AG20443 (cell line): ENCODE measurements at regions not wholly inside any gene's neighbourhood (a gene's known extent, or its start where the extent isn't known, plus 50 kb on each side); places are given as distances from the start of the nearest gene placed in this dataset.

Source experiments
- DNase-seq: peaks from one replicate; pipeline ENCODE4 v3.0.0; 2012; ENCODE audit warnings: low spot score, mixed read lengths

- no peak for DNase-seq
These were observed 269.9 kb downstream of the MTRR start for GRCh38 chr5:8138884-8139283.

GRCh38 chr5:8150791-8151190 lies 281.8 kb downstream of the MTRR start:
- DNase-seq, result no peak

GRCh38 chr5:8156706-8157105 lies 287.8 kb downstream of the MTRR start:
- no peak for DNase-seq

- no peak for DNase-seq
These were observed 288.4 kb downstream of the MTRR start for GRCh38 chr5:8157320-8157822.

- no peak for DNase-seq
These were observed 307.2 kb downstream of the MTRR start for GRCh38 chr5:8176101-8176693.

GRCh38 chr5:8184455-8185063 lies 315.6 kb downstream of the MTRR start:
- DNase-seq, result peak; percentile 30

- DNase-seq, result no peak
These were observed 316.9 kb downstream of the MTRR start for GRCh38 chr5:8185852-8186251.

GRCh38 chr5:8188874-8189565 lies 320.1 kb downstream of the MTRR start:
- no peak for DNase-seq

- DNase-seq, result no peak
These were observed 323.9 kb downstream of the MTRR start for GRCh38 chr5:8192840-8193239.

- DNase-seq, result no peak
These were observed 327.1 kb downstream of the MTRR start for GRCh38 chr5:8196061-8196460.

- no peak for DNase-seq
These were observed 339.4 kb downstream of the MTRR start for GRCh38 chr5:8208307-8208706.

GRCh38 chr5:8209500-8209899 lies 340.6 kb downstream of the MTRR start:
- DNase-seq, result no peak

- DNase-seq, result no peak
These were observed 344.8 kb downstream of the MTRR start for GRCh38 chr5:8213701-8214240.

GRCh38 chr5:8216921-8217320 lies 348.0 kb downstream of the MTRR start:
- DNase-seq, result no peak

GRCh38 chr5:8226148-8226547 lies 357.2 kb downstream of the MTRR start:
- DNase-seq, result no peak

- no peak for DNase-seq
These were observed 358.2 kb downstream of the MTRR start for GRCh38 chr5:8227112-8227511.

- no peak for DNase-seq
These were observed 360.6 kb downstream of the MTRR start for GRCh38 chr5:8229551-8229950.

- DNase-seq, result no peak
These were observed 361.9 kb downstream of the MTRR start for GRCh38 chr5:8230868-8231267.

GRCh38 chr5:8233479-8233878 lies 364.5 kb downstream of the MTRR start:
- no peak for DNase-seq

GRCh38 chr5:8234179-8234770 lies 365.3 kb downstream of the MTRR start:
- DNase-seq, result no peak

- no peak for DNase-seq
These were observed 369.1 kb downstream of the MTRR start for GRCh38 chr5:8238080-8238479.

GRCh38 chr5:8239198-8239597 lies 370.2 kb downstream of the MTRR start:
- no peak for DNase-seq

GRCh38 chr5:8239646-8240045 lies 370.7 kb downstream of the MTRR start:
- no peak for DNase-seq
